IMR-90 (cell line): ENCODE measurements at regions not wholly inside any gene's neighbourhood (a gene's known extent, or its start where the extent isn't known, plus 50 kb on each side); places are given as distances from the start of the nearest gene placed in this dataset.

Experiments used
- ATAC-seq: fragments of 200-7000 bp; cut with Tn5 transposase; 2 replicates; pipeline ENCODE4 v1.9.1; 2020; ENCODE audit warnings: low read depth, mild to moderate bottlenecking, moderate library complexity
- BruUV-seq: library from RNA; stranded (reverse); fragments of 400-500 nt; replicated peaks from 2 replicates; lab custom pipeline; 2021; lab: Mats Ljungman, UMichigan
- CTCF ChIA-PET: fragments of 300-600 bp; formaldehyde crosslinking; extraction: SDS; loops from one replicate; lab custom pipeline; 2021; ENCODE audit warnings: antibody characterized with exemption; lab: Yijun Ruan, JAX
- POLR2A ChIA-PET: fragments of 300-600 bp; sonication (Branson Sonifier 250); formaldehyde crosslinking; loops from one replicate; lab custom pipeline; 2022; ENCODE audit warnings: antibody characterized with exemption; ENCODE audit not compliant: unreplicated experiment; lab: Charles Lee
- DNase-seq: peaks from one replicate; pipeline ENCODE4 v3.0.0; 2013
- H2AFZ ChIP-seq: replicated peaks from 2 replicates; pipeline ENCODE3; 2013; ENCODE audit warnings: low read length, mild to moderate bottlenecking; ENCODE audit not compliant: poor library complexity
- H2AK5ac ChIP-seq: 2 replicates; pipeline ENCODE4 v1.6.1; 2013; ENCODE audit warnings: low read depth, low read length, inconsistent platforms
- H2AK9ac ChIP-seq: replicated peaks from 2 replicates; pipeline ENCODE3; 2013; ENCODE audit warnings: mild to moderate bottlenecking, low read depth, low read length, moderate library complexity; ENCODE audit not compliant: poor library complexity
- H2BK120ac ChIP-seq: 2 replicates; pipeline ENCODE4 v1.6.1; 2013; ENCODE audit warnings: low read depth, low read length, inconsistent platforms
- H2BK15ac ChIP-seq: 3 replicates; pipeline ENCODE4 v1.6.1; 2013; ENCODE audit warnings: low read depth, low read length, inconsistent platforms
- H2BK20ac ChIP-seq: 2 replicates; pipeline ENCODE4 v1.6.1; 2013; ENCODE audit warnings: low read depth, mild to moderate bottlenecking, inconsistent platforms, low read length, moderate library complexity
- H2BK5ac ChIP-seq: 2 replicates; pipeline ENCODE4 v1.6.1; 2013; ENCODE audit warnings: mild to moderate bottlenecking, low read depth, low read length, inconsistent platforms; ENCODE audit not compliant: poor library complexity, severe bottlenecking
- H3K14ac ChIP-seq: replicated peaks from 2 replicates; pipeline ENCODE4 v1.6.1; 2013; ENCODE audit warnings: low read depth, low read length, inconsistent platforms
- H3K18ac ChIP-seq: 2 replicates; pipeline ENCODE4 v1.6.1; 2013; ENCODE audit warnings: low read depth, low read length, control low read depth
- H3K23ac ChIP-seq: 2 replicates; pipeline ENCODE4 v1.6.1; 2013; ENCODE audit warnings: low read depth, low read length, inconsistent platforms
- H3K27ac ChIP-seq: 2 replicates; pipeline ENCODE4 v1.5.1; 2013; ENCODE audit warnings: mild to moderate bottlenecking, control low read depth, low read length; ENCODE audit not compliant: insufficient read depth
- H3K27me3 ChIP-seq: 2 replicates; pipeline ENCODE4 v1.6.1; 2013; ENCODE audit warnings: low read length; ENCODE audit not compliant: control insufficient read depth, insufficient read depth
- H3K36me3 ChIP-seq: 2 replicates; pipeline ENCODE4 v1.6.1; 2013; ENCODE audit warnings: low read length, mixed read lengths; ENCODE audit not compliant: control insufficient read depth, insufficient read depth
- H3K4ac ChIP-seq: 2 replicates; pipeline ENCODE4 v1.6.1; 2013; ENCODE audit warnings: low read depth, low read length, inconsistent platforms
- H3K4me1 ChIP-seq: 2 replicates; pipeline ENCODE4 v1.6.1; 2013; ENCODE audit warnings: low read length, mixed read lengths; ENCODE audit not compliant: control insufficient read depth, insufficient read depth
- H3K4me2 ChIP-seq: 2 replicates; pipeline ENCODE4 v1.6.1; 2013; ENCODE audit warnings: low read depth, mild to moderate bottlenecking, control low read depth, low read length, moderate library complexity
- H3K4me3 ChIP-seq: 2 replicates; pipeline ENCODE4 v1.5.1; 2013; ENCODE audit warnings: low read depth, mild to moderate bottlenecking, control low read depth, low read length, moderate library complexity; ENCODE audit not compliant: insufficient read depth
- H3K56ac ChIP-seq: 2 replicates; pipeline ENCODE4 v1.6.1; 2013; ENCODE audit warnings: low read length, inconsistent platforms; ENCODE audit not compliant: insufficient read depth; ENCODE audit errors: extremely low read depth
- H3K79me1 ChIP-seq, 2 experiments: 2 replicates each; pipeline ENCODE4 v1.6.1; 2013; ENCODE audit warnings: low read length in 2 of 2, inconsistent platforms in 1 of 2, low read depth in 1 of 2
- H3K9ac ChIP-seq: 2 replicates; pipeline ENCODE4 v1.6.1; 2013; ENCODE audit warnings: low read depth, low read length, control low read depth
- H3K9me1 ChIP-seq: 2 replicates; pipeline ENCODE4 v1.6.1; 2013; ENCODE audit warnings: low read length, inconsistent platforms; ENCODE audit not compliant: insufficient read depth
- H3K9me3 ChIP-seq: 2 replicates; pipeline ENCODE4 v1.6.1; 2013; ENCODE audit warnings: low read length; ENCODE audit not compliant: control insufficient read depth, insufficient read depth
- H4K20me1 ChIP-seq: 2 replicates; pipeline ENCODE4 v1.6.1; 2013; ENCODE audit warnings: low read length, inconsistent platforms; ENCODE audit not compliant: insufficient read depth
- H4K5ac ChIP-seq: 2 replicates; pipeline ENCODE4 v1.6.1; 2013; ENCODE audit warnings: mild to moderate bottlenecking, low read depth, low read length, control low read depth
- H4K8ac ChIP-seq, 2 experiments: 2 replicates each; pipeline ENCODE4 v1.6.1; 2013; ENCODE audit warnings: low read depth in 2 of 2, low read length in 2 of 2, control low read depth in 1 of 2, inconsistent platforms in 1 of 2
- H4K91ac ChIP-seq: 2 replicates; pipeline ENCODE4 v1.6.1; 2013; ENCODE audit warnings: low read depth, low read length, inconsistent platforms; ENCODE audit not compliant: insufficient read depth
- BHLHE40 ChIP-seq: fragments of 150-350 bp; IDR thresholded peaks from 2 replicates; pipeline ENCODE4 v1.6.1; 2016; ENCODE audit warnings: mild to moderate bottlenecking, low read depth, low read length
- CEBPB ChIP-seq: IDR thresholded peaks from 2 replicates; pipeline ENCODE4 v1.6.1; 2012; ENCODE audit warnings: low read depth, low read length, improper control_type of control experiment
- CHD1 ChIP-seq: IDR thresholded peaks from 2 replicates; pipeline ENCODE4 v1.6.1; 2012; ENCODE audit warnings: low read depth, low read length, improper control_type of control experiment
- CTCF ChIP-seq: conservative IDR thresholded peaks from 2 replicates; pipeline ENCODE4 v1.5.1; 2012; ENCODE audit warnings: mild to moderate bottlenecking, low read depth, low read length, improper control_type of control experiment
- FOS ChIP-seq: fragments of 150-350 bp; IDR thresholded peaks from 2 replicates; pipeline ENCODE4 v1.6.1; 2016; ENCODE audit warnings: low read depth, low read length
- MAFK ChIP-seq: IDR thresholded peaks from 2 replicates; pipeline ENCODE4 v1.6.1; 2012; ENCODE audit warnings: low read depth, low read length, improper control_type of control experiment
- MAZ ChIP-seq: IDR thresholded peaks from 2 replicates; pipeline ENCODE4 v1.6.1; 2012; ENCODE audit warnings: low read depth, mild to moderate bottlenecking, low read length, improper control_type of control experiment, moderate library complexity, borderline replicate concordance
- MXI1 ChIP-seq: IDR thresholded peaks from 2 replicates; pipeline ENCODE4 v1.6.1; 2012; ENCODE audit warnings: low read depth, mild to moderate bottlenecking, low read length, moderate library complexity, borderline replicate concordance
- NFE2L2 ChIP-seq: fragments of 150-350 bp; IDR thresholded peaks from 2 replicates; pipeline ENCODE4 v1.6.1; 2016; ENCODE audit warnings: low read depth, mild to moderate bottlenecking, low read length
- POLR2A ChIP-seq: IDR thresholded peaks from 2 replicates; pipeline ENCODE4 v1.6.1; 2012; ENCODE audit warnings: mild to moderate bottlenecking, low read depth, low read length
- RAD21 ChIP-seq: IDR thresholded peaks from 2 replicates; pipeline ENCODE4 v1.6.1; 2012; ENCODE audit warnings: low read length, improper control_type of control experiment
- RCOR1 ChIP-seq: IDR thresholded peaks from 2 replicates; pipeline ENCODE4 v1.6.1; 2012; ENCODE audit warnings: mild to moderate bottlenecking, low read length, improper control_type of control experiment; ENCODE audit not compliant: insufficient replicate concordance
- RFX5 ChIP-seq: IDR thresholded peaks from 2 replicates; pipeline ENCODE4 v1.8.0; 2012; ENCODE audit warnings: low read depth, mild to moderate bottlenecking, low read length, moderate library complexity
- SMC3 ChIP-seq: fragments of 150-350 bp; IDR thresholded peaks from 2 replicates; pipeline ENCODE4 v1.6.1; 2016; ENCODE audit warnings: low read depth, mild to moderate bottlenecking, antibody characterized with exemption, low read length, moderate library complexity
- WGBS, 2 experiments: methylation state at CpG; one replicate each; pipeline versions ENCODE4 v1.1.5 to v1.1.7; 2013; ENCODE audit warnings: missing lambda C conversion rate in 2 of 2; ENCODE audit not compliant: insufficient read length in 1 of 2; ENCODE audit errors: extremely low coverage in 2 of 2; 5-methylcytosine and 5-hydroxymethylcytosine counted together
- dilution Hi-C: fragments of 300-500 bp; cut with HindIII; formaldehyde crosslinking; loops from one replicate; pipeline ENCODE4 v1.14.3; 2018; ENCODE audit warnings: low sequenced_read_pairs; ENCODE audit not compliant: unreplicated experiment
- in situ Hi-C: fragments of 300-500 bp; cut with MboI; formaldehyde crosslinking; loops from 3 replicates; pipeline ENCODE4 v1.14.3; 2019; ENCODE audit warnings: low sequenced_read_pairs, inconsistent platforms, mixed read lengths
- intact Hi-C: fragments of 100-400 bp; cut with micrococcal nuclease; formaldehyde crosslinking; loops from 2 replicates; pipeline ENCODE4 v1.10.0; 2022
- TF ChIP-seq, protein P1 (sequence below): fragments of 150-350 bp; IDR thresholded peaks from 2 replicates; pipeline ENCODE4 v1.6.1; 2017; ENCODE audit warnings: mild to moderate bottlenecking, antibody characterized with exemption, low read length, low read depth
- TF ChIP-seq, protein P2 (sequence below): fragments of 150-350 bp; IDR thresholded peaks from 2 replicates; pipeline ENCODE4 v1.6.1; 2016; ENCODE audit warnings: low read depth, mild to moderate bottlenecking, low read length, moderate library complexity, borderline replicate concordance

DNA sequence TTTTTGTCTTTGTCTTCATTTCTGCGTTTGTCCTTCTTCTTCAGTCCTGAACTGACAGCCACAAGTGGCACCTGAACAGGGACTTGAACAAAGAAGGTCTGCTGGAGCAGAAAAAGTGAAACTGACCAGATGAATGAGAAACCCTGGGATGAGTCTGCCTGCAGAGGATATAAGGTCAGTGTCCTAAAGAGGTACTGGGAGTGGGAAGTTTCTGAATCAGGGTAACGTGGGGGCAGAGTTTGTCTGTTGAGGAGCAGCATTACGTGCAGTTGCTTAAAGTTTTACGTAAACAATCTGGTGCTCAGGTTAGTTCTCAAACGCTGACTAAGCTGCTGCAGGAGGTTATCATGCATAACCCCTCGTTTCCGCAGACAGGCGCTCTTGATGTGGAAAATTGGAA lies 2057.6 kb downstream of the TP53TG3F start:
- Histone ChIP-seq H3K36me3 (no peaks in the 10 kb centered on the region), H2AK9ac (no peak overlapping the region), H3K23ac (no peak overlapping the region), H2BK5ac (no peak overlapping the region), H3K9me1 (no peaks in the 10 kb centered on the region), H2BK120ac (no peak overlapping the region), H4K8ac (no peak overlapping the region), H3K18ac (no peak overlapping the region), H4K91ac (no peak overlapping the region), H3K27me3 (no peaks in the 10 kb centered on the region), H3K4me1 (no peaks in the 10 kb centered on the region), H3K9ac (no peak overlapping the region), H4K5ac (no peak overlapping the region), H3K14ac (no peak overlapping the region), H2AK5ac (no peak overlapping the region), H3K4ac (no peak overlapping the region), H2BK20ac (no peak overlapping the region), H2AFZ (no peak overlapping the region), H3K27ac (no peak overlapping the region), H3K4me2 (no peak overlapping the region), H2BK15ac (no peak overlapping the region), H3K4me3 (no peak overlapping the region), H4K20me1 (no peaks in the 10 kb centered on the region), H3K9me3 (peaks cover 6% of the 10 kb centered on the region; the same call in 1 of the 2 replicates), H3K79me1 (no peaks in the 10 kb centered on the region), H3K56ac (no peak overlapping the region)
- WGBS, 2 experiments: 51% methylated on average over 4 of the region's 8 CpGs; no CpG with 5 or more reads in 1 of the 2 experiments
- intact Hi-C loops: no loop called here
- ChIA-PET CTCF (no interaction called here), POLR2A (no interaction called here)
- ATAC-seq (no peak), DNase-seq (no peak)
- dilution Hi-C loops: no loop called here
- TF ChIP-seq RCOR1 (no peak), POLR2A (no peak), BHLHE40 (no peak), RFX5 (no peak), MAFK (no peak), CTCF (no peak), CHD1 (no peak), FOS (no peak), MXI1 (no peak), NFE2L2 (no peak), RAD21 (no peak), CEBPB (no peak), MAZ (no peak), SMC3 (no peak)
- TF ChIP-seq, protein P1, sequence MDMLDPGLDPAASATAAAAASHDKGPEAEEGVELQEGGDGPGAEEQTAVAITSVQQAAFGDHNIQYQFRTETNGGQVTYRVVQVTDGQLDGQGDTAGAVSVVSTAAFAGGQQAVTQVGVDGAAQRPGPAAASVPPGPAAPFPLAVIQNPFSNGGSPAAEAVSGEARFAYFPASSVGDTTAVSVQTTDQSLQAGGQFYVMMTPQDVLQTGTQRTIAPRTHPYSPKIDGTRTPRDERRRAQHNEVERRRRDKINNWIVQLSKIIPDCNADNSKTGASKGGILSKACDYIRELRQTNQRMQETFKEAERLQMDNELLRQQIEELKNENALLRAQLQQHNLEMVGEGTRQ: no peak
- TF ChIP-seq, protein P2, sequence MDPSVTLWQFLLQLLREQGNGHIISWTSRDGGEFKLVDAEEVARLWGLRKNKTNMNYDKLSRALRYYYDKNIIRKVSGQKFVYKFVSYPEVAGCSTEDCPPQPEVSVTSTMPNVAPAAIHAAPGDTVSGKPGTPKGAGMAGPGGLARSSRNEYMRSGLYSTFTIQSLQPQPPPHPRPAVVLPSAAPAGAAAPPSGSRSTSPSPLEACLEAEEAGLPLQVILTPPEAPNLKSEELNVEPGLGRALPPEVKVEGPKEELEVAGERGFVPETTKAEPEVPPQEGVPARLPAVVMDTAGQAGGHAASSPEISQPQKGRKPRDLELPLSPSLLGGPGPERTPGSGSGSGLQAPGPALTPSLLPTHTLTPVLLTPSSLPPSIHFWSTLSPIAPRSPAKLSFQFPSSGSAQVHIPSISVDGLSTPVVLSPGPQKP: no peak
- in situ Hi-C loops: no loop called here
- no TSS peak for BruUV-seq
